Peyer's patch (tissue), 4 donors: ENCODE measurements at regions not wholly inside any gene's neighbourhood (a gene's known extent, or its start where the extent isn't known, plus 50 kb on each side); places are given as distances from the start of the nearest gene placed in this dataset.

Source experiments
- DNase-seq, 3 donors: peaks; one replicate each; pipeline ENCODE4 v3.0.0-alpha.2; 2017 to 2019
- H3K27ac ChIP-seq, 4 donors: fragments of 200-600 bp; sonication (generic); one replicate each; pipeline ENCODE4 v1.5.1; 2016 to 2019
- H3K27me3 ChIP-seq, 2 donors: fragments of 200-600 bp; sonication (generic); one replicate each; pipeline ENCODE4 v1.5.1; 2019
- H3K36me3 ChIP-seq, 3 donors: fragments of 200-600 bp; sonication (generic); one replicate each; pipeline ENCODE4 v1.5.1; 2016 to 2019
- H3K4me1 ChIP-seq, 4 donors: fragments of 200-600 bp; sonication (generic); one replicate each; pipeline ENCODE4 v1.5.1; 2016 to 2019
- H3K4me3 ChIP-seq, 4 donors: fragments of 200-600 bp; sonication (generic); 1 replicate in 3 of 4; 2 replicates in 1 of 4; pipeline ENCODE4 v1.5.1; 2016 to 2019; ENCODE audit warnings: mild to moderate bottlenecking in 1 of 4
- H3K9me3 ChIP-seq, 4 donors: fragments of 200-600 bp; sonication (generic); one replicate each; pipeline ENCODE4 v1.5.1; 2016 to 2019; ENCODE audit warnings: mild to moderate bottlenecking in 1 of 4
- POLR2A ChIP-seq, 2 donors: fragments of 450-650 bp; IDR thresholded peaks; one replicate each; pipeline ENCODE4 v1.5.1; 2017; ENCODE audit warnings: antibody characterized with exemption in 2 of 2, mild to moderate bottlenecking in 2 of 2, moderate library complexity in 2 of 2
- TF ChIP-seq, protein P1 (sequence below), 6 experiments: fragments of 450-650 bp in 4 of 6; fragments of 200-600 bp in 2 of 6; sonication (generic) in 1 of 6; IDR thresholded peaks; one replicate each; pipeline ENCODE4 v1.5.1; 2017 to 2019; ENCODE audit warnings: antibody characterized with exemption in 6 of 6, mild to moderate bottlenecking in 3 of 6, moderate library complexity in 1 of 6

DNA sequence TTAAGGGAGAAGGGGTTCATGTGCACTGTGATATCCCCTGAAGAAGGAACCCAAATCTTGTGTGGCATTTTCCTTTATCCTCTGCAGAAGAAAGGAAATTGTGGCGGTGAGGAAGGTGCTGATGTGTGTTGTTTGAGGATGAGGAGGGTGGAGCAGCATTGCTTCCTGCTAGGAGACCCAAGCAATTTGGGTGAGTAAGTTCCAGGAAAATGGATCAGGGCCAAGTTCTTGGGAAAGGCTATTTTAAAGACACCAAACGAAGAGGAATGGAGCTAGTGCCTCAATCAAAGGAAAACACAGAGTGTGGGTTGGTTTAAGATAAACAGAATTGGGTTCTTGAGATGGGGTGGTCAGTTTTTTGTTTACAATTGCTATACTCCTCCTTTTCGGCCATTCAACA, 86.7 kb upstream of the MARK1 start:
- H3K36me3 ChIP-seq, result no peaks in the 10 kb centered on the region
- no peak for TF ChIP-seq POLR2A (IDR thresholded peaks at IDR 0.05)
- TF ChIP-seq, protein P1, sequence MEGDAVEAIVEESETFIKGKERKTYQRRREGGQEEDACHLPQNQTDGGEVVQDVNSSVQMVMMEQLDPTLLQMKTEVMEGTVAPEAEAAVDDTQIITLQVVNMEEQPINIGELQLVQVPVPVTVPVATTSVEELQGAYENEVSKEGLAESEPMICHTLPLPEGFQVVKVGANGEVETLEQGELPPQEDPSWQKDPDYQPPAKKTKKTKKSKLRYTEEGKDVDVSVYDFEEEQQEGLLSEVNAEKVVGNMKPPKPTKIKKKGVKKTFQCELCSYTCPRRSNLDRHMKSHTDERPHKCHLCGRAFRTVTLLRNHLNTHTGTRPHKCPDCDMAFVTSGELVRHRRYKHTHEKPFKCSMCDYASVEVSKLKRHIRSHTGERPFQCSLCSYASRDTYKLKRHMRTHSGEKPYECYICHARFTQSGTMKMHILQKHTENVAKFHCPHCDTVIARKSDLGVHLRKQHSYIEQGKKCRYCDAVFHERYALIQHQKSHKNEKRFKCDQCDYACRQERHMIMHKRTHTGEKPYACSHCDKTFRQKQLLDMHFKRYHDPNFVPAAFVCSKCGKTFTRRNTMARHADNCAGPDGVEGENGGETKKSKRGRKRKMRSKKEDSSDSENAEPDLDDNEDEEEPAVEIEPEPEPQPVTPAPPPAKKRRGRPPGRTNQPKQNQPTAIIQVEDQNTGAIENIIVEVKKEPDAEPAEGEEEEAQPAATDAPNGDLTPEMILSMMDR (IDR thresholded peaks at IDR 0.05), result no peak
- H3K27ac ChIP-seq, result no peak overlapping the region
- DNase-seq, result no peak
- no peak overlapping the region for H3K4me3 ChIP-seq
- H3K9me3 ChIP-seq, result peaks cover 0 to 5% (median 0%) of the 10 kb centered on the region in 4 donors
- H3K4me1 ChIP-seq, result no peaks in the 10 kb centered on the region
- no peaks in the 10 kb centered on the region for H3K27me3 ChIP-seq

DNA sequence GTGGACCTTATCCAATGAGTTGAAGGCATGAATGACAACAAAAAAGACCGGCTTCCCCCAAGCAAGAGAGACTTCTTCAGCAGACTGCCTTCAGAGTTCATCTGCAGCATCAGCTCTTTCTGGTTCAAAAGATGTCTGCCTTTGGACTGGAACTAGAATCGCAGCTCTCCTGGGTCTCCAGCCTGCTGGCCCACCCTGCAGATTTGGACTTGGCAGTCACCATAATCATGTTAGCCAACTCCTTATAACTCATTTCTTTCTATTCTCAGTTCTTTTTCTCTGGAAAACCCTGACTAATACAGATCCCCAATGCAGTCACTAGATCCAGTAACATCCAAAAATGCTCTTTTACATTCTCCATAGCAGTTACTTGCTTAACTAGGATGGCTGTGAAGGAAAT, 89.2 kb upstream of the MARK1 start:
- Histone ChIP-seq H3K36me3 (no peaks in the 10 kb centered on the region), H3K4me3 (no peak overlapping the region), H3K27me3 (no peaks in the 10 kb centered on the region), H3K4me1 (no peaks in the 10 kb centered on the region), H3K27ac (no peak overlapping the region), H3K9me3 (no peaks in the 10 kb centered on the region)
- DNase-seq, result no peak
- TF ChIP-seq, protein P1 (IDR thresholded peaks at IDR 0.05), result no peak
- no peak for TF ChIP-seq POLR2A (IDR thresholded peaks at IDR 0.05)

DNA sequence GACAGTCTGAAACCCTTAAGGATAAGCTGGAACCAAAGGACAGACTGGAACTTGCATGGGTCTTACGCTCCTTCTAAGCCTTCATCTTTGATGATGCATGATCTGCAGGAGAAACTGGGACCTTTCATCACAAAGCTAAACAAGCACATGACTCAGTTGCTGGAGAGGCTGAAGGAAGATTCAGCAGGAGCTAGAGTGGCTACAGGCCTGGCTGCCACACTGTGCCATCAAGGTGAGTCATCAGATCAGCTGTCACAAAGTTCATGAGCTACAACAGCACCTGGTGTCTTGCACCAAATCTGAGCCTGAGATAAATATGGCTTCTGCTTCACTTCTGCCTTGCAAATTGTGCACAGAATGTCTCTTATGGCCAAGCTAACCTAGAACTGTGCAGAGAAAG, 95.5 kb upstream of the MARK1 start:
- Histone ChIP-seq H3K27me3 (no peaks in the 10 kb centered on the region), H3K9me3 (no peaks in the 10 kb centered on the region), H3K4me3 (no peak overlapping the region), H3K36me3 (no peaks in the 10 kb centered on the region), H3K27ac (no peak overlapping the region), H3K4me1 (no peaks in the 10 kb centered on the region)
- DNase-seq, result peak in 1 of 3 donors; percentile 71
- TF ChIP-seq, protein P1 (IDR thresholded peaks at IDR 0.05), result no peak
- no peak for TF ChIP-seq POLR2A (IDR thresholded peaks at IDR 0.05)

DNA sequence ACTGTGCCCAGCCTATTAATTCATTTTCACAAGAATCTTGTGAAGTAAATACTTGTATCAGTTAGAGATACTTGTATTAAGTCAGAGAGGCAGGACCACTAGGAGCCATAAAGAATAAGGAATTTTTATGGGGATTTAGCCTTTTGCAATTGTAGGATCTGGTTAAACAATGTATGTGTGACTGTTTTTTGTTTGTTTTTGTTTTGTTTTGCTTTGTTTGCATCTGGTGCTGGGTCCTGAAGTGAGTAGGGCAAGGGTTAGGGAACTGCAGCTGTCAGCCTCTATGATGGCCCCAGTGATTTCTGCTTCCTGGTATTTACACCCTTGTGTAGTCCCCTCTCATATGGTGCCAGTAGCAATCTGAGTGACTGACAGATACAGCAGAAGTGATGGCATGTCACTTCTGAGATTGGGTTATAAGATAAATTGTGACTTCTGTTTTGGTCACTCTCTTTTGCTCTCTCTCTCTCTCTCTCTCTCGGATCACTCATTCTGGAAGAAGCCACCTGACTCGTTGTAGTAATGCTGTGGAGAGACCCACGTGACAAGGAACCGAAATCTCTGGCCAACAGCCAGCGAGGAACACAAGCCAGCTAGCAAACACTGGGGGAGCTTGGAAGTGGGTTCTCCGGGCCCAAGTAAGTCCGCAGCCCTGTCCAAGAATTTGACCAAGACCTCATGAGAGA, 96.2 kb upstream of the MARK1 start:
- no peak overlapping the region for H3K4me3 ChIP-seq

DNA sequence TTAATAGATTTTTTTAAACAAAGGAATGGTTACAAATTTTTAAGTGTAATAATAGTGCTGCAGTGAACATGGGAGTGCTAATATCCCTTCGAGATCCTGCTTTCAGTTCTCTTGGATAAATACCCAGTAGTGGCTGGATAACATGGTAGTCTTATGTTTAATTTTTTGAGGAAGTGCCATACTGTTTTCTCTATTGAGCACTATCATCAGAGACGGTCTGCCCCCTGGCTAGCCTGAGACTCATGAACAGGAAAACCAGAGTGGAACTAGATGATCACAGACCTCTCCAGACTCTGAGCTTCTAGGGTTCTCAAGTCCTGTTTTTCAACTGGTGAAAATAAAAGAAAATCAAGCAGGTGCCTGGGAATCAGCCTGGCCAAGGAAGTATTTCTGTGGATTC, 97.3 kb upstream of the MARK1 start:
- no peak for DNase-seq
- H3K9me3 ChIP-seq, result no peaks in the 10 kb centered on the region
- H3K27me3 ChIP-seq, result no peaks in the 10 kb centered on the region
- TF ChIP-seq, protein P1 (IDR thresholded peaks at IDR 0.05), result no peak
- TF ChIP-seq POLR2A (IDR thresholded peaks at IDR 0.05), result no peak
- no peaks in the 10 kb centered on the region for H3K36me3 ChIP-seq
- no peak overlapping the region for H3K4me3 ChIP-seq
- H3K27ac ChIP-seq, result no peak overlapping the region
- H3K4me1 ChIP-seq, result no peaks in the 10 kb centered on the region

More for the DNA sequence above, 96.2 kb upstream of the MARK1 start:
- TF ChIP-seq, protein P1 (IDR thresholded peaks at IDR 0.05), result no peak
- TF ChIP-seq POLR2A (IDR thresholded peaks at IDR 0.05), result no peak
- no peak for DNase-seq
- no peaks in the 10 kb centered on the region for H3K9me3 ChIP-seq
- H3K27ac ChIP-seq, result no peak overlapping the region
- H3K27me3 ChIP-seq, result no peaks in the 10 kb centered on the region
- H3K4me1 ChIP-seq, result no peaks in the 10 kb centered on the region
- no peaks in the 10 kb centered on the region for H3K36me3 ChIP-seq

DNA sequence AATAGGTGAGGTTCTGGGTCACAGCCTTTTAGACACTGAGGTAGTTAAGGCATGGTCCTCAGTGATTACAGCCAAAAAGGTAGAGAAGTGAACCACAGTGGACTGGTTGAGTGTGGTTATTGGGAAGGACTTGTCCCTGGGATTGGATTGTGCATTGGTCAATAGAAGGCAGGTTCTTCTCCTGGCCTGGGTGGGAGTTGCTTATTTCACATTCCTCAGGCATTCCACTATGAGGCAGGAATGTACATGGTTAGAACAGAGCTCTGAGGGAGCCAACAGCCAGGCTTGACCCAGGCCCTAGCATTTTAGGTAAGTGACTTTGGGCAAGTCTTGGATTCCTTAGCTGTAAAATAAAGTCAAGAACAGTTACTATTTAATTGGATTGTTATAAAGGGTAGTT, 97.9 kb upstream of the MARK1 start:
- H3K27me3 ChIP-seq, result no peaks in the 10 kb centered on the region
- H3K27ac ChIP-seq, result no peak overlapping the region
- H3K36me3 ChIP-seq, result no peaks in the 10 kb centered on the region

More for the DNA sequence above, 97.9 kb upstream of the MARK1 start:
- TF ChIP-seq, protein P1 (IDR thresholded peaks at IDR 0.05), result no peak
- TF ChIP-seq POLR2A (IDR thresholded peaks at IDR 0.05), result no peak
- Histone ChIP-seq H3K9me3 (no peaks in the 10 kb centered on the region), H3K4me1 (no peaks in the 10 kb centered on the region), H3K4me3 (no peak overlapping the region)
- DNase-seq, result no peak
